NCI-H1048 (cell line): ENCODE measurements at regions not wholly inside any gene's neighbourhood (a gene's known extent, or its start where the extent isn't known, plus 50 kb on each side); places are given as distances from the start of the nearest gene placed in this dataset.

Source experiments
- DNase-seq: peaks from one replicate; lab custom pipeline; 2025; lab: John Stamatoyannopoulos, UW

DNA sequence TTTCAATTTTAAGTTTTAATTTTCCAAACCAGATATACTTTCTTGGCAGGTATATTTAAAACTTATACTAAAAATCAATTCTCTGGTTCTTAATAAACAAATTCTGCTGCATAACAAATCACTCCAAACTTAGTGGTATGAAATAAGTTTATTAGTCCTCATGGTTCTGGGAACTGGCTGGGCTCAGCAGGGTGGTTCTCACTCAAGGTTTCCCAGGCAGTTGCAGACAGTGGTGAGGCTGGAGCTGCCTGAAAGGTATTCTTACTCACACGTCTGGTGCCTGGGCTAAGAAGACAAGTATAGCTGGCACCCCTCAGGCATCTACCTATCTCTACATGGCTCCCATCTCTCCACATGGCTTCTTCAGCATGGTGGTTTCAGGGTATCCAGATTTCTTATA is 308.2 kb upstream of the CCDC196 start:
- DNase-seq = no peak

DNA sequence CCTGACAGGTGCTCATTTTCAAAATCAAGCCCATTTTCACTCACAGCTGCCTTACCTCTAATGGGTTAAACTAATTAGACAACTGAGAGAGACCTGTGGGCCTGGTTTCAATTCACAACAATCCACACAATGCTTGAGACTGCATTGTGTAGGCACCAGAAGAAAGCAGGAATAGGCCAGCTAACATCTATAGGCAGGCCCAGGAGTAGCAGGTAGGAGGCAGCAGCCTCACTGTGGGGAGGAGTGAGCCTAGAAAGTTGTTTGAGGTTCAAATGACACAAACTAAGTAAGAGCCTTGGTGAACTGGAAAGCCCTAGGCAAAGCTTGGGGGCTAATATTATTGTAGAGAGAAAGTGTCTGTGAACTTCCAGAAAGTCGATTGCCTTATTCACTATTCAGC is 289.5 kb upstream of the CCDC196 start:
- no peak for DNase-seq

DNA sequence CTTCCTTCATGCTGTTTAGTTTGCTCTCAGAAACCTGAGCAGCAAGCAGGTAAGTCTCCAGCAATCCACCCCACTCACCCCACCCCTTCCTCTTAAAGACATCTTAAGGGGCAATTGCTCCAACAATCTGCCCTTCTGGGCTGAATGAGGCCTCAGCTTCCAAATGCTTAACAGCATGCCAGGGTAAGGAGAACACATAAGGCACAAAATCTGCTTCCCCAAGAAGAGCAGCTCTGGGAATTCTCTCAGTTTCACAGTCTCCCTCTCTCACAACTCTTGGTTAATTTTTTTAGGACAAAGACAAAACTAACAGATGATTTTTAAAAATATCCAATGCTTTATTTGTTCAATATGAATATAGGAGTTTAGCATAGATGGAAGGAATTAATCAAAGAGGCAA is 288.9 kb upstream of the CCDC196 start:
- no peak for DNase-seq

DNA sequence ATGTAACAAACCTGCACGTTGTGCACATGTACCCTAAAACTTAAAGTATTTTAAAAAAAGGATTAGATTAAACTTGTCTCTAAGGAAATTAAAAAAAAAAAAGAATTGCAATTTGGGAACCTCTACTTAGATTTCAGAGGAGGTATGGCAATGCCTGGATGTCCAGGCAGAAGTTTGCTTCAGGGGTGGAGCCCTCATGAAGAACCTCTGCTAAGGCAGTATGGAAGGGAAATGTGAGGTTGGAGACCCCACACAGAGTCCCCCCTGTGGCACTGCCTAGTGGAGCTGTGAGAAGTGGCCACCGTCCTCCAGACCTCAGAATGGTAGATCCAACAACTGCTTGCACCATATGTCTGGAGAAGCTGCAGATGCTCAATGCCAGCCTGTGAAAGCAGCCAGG is 279.6 kb upstream of the CCDC196 start:
- DNase-seq = no peak

- DNase-seq = no peak
These were observed 269.4 kb upstream of the CCDC196 start for GRCh38 chr14:66216763-66217162.

GRCh38 chr14:66219886-66220285 is 266.3 kb upstream of the CCDC196 start:
- no peak for DNase-seq

- no peak for DNase-seq
These were observed 261.5 kb upstream of the CCDC196 start for GRCh38 chr14:66224492-66225178.

GRCh38 chr14:66225337-66225736 is 260.8 kb upstream of the CCDC196 start:
- no peak for DNase-seq

GRCh38 chr14:66228267-66228970 is 257.8 kb upstream of the CCDC196 start:
- no peak for DNase-seq

DNA sequence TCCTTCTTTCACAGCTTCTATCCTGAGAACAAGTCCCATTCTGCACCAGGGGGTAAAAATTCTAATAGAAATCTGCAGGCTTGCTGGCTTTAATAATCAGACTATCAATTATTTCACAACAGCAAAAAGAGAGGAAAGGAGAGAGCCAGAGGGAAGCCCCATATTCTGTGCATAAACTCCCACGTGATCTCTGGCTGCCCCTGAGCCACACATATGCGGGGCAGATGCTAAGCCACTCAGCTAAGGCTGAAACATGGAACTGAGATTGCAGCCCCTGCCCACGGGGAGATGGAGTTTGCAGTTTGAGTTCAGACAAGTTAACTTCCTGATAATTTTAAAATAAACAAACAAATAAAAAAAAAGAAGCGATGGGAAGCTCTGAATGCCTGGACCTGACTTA is 254.4 kb upstream of the CCDC196 start:
- DNase-seq = no peak

- DNase-seq = no peak
These were observed 252.6 kb upstream of the CCDC196 start for GRCh38 chr14:66233591-66233990.

- no peak for DNase-seq
These were observed 251.8 kb upstream of the CCDC196 start for GRCh38 chr14:66234411-66234810.

- no peak for DNase-seq
These were observed 248.4 kb upstream of the CCDC196 start for GRCh38 chr14:66237741-66238140.

- no peak for DNase-seq
These were observed 247.2 kb upstream of the CCDC196 start for GRCh38 chr14:66238969-66239368.

DNA sequence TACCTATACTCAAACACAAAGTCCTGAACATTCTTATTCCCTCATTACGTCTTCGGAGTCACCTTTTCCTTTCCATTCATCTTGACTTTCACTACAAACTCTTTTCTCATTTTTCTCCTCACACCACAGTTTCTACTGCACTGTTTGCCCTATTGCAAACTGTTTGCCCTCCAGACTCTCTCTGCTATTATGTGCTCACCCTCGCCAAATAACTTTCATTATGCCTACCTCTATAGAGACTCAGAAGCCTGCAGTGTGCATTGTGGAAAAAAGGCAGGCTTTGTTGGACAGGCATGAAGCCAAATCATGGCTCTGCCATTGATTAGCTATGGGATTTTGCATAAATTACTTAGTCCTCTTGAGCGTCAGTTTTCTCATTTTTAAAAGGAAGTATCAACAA is 246.6 kb upstream of the CCDC196 start:
- DNase-seq = no peak

- DNase-seq = no peak
These were observed 246.1 kb upstream of the CCDC196 start for GRCh38 chr14:66240105-66240504.

DNA sequence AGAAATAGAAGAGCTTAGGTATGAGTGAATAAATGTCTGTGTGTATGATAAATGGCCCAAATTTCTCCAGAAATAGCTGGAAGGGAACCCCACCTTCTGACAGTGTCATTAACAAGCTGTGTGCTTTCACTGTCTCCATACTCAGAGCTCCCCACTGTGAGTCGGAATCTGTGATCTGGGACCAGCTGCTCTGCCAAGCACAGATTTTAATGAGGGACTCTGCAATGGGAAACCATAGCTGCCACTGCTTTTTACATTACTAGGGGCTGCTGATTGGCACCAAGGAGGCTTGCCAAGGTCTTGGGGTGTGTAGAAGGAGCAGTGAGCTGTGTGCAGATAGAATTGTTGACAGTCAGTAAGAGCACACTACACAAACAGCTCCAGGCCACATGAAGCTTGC is 244.2 kb upstream of the CCDC196 start:
- no peak for DNase-seq

- no peak for DNase-seq
These were observed 241.3 kb upstream of the CCDC196 start for GRCh38 chr14:66244834-66245233.

DNA sequence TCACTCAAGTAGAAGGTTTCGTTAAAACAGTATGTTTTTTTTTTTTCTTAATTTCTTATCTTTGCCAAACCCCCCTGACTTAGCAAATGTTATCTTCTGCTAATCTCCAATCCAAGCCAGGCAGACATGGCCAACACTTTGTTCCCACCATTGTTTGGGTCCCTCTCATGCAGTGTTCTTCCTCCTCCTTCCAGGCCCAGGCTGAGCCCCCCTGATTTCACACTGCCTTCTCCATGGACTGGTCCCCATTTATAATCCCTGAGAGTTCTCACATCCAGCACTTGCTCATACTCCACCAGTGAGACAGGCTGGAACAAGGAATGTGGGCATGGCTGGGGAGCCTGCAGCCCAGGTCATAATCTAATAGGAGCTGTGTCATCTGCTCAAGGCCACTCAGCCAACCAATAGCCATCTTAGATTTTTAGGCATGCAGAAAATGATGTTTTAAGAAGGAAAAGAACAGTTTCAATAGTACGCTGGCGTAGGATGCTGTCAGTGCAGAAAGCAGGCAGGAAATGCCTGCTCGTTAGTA is 238.4 kb upstream of the CCDC196 start:
- DNase-seq = no peak

GRCh38 chr14:66248256-66248655 is 237.9 kb upstream of the CCDC196 start:
- DNase-seq = no peak

DNA sequence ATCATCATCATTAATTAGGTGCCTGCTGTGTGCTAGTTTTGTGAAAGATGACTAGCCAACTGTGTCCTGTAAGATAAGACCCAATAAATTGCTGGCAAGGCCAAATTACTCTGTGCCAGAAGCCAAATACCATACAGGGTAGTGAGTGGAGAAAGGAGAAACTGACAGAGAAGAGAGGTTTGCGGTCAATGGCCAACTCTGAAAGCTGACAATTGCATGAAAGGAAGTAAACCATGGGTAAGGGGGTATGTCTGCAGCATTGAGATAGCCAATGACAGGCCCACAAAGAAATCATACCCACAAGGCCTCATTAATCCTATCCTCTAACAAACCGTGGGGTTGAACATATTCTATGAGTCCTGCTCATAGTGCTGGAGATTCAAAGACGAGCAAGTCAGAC is 236.6 kb upstream of the CCDC196 start:
- DNase-seq = no peak

DNA sequence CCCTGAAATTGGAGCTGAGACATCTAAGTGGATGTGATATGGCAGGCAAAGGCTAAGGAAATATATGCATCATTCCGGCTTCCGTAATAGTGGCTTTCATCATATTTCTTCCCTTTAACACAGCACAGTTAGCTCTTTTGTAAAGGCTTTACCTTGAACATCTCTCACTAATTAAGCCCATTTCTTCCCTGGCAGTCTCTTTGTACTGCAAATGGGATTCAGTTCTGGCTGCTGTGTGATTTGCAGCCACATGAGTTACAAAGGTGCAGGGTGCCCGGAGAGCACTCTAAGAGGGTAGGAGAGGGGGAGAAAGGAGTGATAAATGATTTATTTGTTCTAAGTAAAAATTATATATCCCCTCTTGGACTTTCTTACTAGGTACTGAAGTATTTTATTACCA is 232.1 kb upstream of the CCDC196 start:
- DNase-seq = no peak

DNA sequence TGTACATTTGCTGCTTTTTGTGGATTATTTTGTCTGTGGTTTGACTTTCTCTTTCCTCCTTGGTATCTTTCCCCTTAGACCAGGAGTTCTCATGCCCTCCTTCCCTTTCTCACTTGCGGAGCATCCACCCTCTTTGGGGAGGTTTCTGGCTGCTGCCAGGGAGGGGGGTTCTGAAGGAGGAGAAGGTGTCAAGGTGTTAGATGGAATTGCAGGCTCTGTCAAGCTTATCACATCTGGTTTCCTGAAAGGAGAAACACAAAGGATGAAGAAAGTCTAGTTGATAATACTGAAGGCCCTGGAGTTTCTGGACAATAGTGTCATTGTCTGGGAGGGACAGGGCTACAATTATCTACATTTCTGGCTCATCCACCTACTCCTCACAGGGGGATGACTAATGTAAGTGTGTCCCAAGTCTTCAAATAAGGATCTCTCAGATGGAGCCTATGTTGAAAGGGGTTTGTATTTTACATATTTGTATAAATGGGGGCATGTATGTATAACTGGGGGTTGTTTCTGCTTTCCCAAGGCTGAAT is 217.3 kb upstream of the CCDC196 start:
- no peak for DNase-seq
